Erythroblast (primary cell): ENCODE measurements at regions not wholly inside any gene's neighbourhood (a gene's known extent, or its start where the extent isn't known, plus 50 kb on each side); places are given as distances from the start of the nearest gene placed in this dataset.

Experiments used
- GATA1 ChIP-seq: IDR thresholded peaks from 2 replicates; pipeline ENCODE4 v1.6.1; 2011; ENCODE audit warnings: low read depth, mild to moderate bottlenecking, control low read depth, low read length, moderate library complexity
- POLR2A ChIP-seq: IDR thresholded peaks from 2 replicates; pipeline ENCODE4 v1.6.1; 2011; ENCODE audit warnings: mild to moderate bottlenecking, low read length

GRCh38 chr7:49229246-49229645, 304.9 kb downstream of the CDC14C start:
- TF ChIP-seq POLR2A (no peak), GATA1 (no peak)
